Kidney epithelial cell (primary cell): ENCODE measurements at regions not wholly inside any gene's neighbourhood (a gene's known extent, or its start where the extent isn't known, plus 50 kb on each side); places are given as distances from the start of the nearest gene placed in this dataset.

Experiments used
- DNase-seq: peaks from one replicate; pipeline ENCODE4 v3.0.0-alpha.2; 2010; ENCODE audit warnings: low read depth
- H3K27me3 ChIP-seq: 2 replicates; pipeline ENCODE4 v1.6.0; 2011; ENCODE audit warnings: low read length; ENCODE audit not compliant: control insufficient read depth, insufficient read depth
- H3K36me3 ChIP-seq: 2 replicates; pipeline ENCODE4 v1.5.1; 2011; ENCODE audit warnings: low read length; ENCODE audit not compliant: control insufficient read depth, insufficient read depth
- H3K4me3 ChIP-seq: 2 replicates; pipeline ENCODE4 v1.5.1; 2011; ENCODE audit warnings: low read depth, mild to moderate bottlenecking, control low read depth, low read length
- TF ChIP-seq, protein P1 (sequence below): IDR thresholded peaks from 2 replicates; pipeline ENCODE4 v1.5.1; 2011; ENCODE audit warnings: mild to moderate bottlenecking, moderate library complexity, low read length, control low read depth, inconsistent platforms; ENCODE audit not compliant: insufficient read depth, poor library complexity, severe bottlenecking

DNA sequence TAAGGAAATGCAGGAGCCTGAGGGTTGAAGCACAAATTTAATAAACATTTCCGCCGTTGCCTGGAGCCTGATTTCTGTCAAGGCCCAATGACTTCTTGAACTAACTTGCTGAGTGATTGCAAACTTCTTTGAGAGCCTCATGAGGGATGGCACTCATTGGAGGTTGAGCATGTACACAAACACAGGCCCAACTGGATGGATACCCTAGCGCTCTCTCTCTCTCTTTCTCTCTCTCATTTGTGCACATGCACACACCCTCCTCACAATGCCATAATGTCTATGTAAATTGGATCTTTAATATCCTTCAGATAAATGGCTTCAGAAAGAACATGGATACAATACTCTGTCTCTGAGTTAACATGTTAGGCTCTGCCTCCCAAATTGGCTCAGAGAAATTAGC is 597.7 kb upstream of the CADM1 start:
- TF ChIP-seq, protein P1, sequence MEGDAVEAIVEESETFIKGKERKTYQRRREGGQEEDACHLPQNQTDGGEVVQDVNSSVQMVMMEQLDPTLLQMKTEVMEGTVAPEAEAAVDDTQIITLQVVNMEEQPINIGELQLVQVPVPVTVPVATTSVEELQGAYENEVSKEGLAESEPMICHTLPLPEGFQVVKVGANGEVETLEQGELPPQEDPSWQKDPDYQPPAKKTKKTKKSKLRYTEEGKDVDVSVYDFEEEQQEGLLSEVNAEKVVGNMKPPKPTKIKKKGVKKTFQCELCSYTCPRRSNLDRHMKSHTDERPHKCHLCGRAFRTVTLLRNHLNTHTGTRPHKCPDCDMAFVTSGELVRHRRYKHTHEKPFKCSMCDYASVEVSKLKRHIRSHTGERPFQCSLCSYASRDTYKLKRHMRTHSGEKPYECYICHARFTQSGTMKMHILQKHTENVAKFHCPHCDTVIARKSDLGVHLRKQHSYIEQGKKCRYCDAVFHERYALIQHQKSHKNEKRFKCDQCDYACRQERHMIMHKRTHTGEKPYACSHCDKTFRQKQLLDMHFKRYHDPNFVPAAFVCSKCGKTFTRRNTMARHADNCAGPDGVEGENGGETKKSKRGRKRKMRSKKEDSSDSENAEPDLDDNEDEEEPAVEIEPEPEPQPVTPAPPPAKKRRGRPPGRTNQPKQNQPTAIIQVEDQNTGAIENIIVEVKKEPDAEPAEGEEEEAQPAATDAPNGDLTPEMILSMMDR, result no peak
- DNase-seq, result no peak
- Histone ChIP-seq H3K36me3 (no peaks in the 10 kb centered on the region), H3K4me3 (no peak overlapping the region), H3K27me3 (peaks cover 3% of the 10 kb centered on the region)

DNA sequence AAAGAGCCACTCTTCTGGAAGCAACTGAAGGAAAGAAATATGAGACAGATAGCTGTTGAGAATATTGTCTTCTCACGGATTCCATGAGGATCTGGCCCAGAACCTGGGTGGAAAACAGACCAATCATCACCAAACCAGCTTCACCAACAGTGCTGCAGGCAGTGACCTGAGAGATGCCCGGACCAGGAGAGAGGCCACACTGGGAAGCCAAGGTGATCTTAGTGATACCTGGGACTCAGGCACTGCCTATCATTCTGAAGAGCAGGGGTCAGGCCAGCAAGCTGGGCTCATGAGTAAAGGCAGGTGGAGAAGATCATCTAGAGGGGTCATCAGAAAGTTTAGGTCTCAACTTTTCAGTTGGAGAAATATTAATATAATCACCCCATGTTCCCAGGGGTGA is 595.8 kb upstream of the CADM1 start:
- Histone ChIP-seq H3K27me3 (peaks cover 9% of the 10 kb centered on the region), H3K4me3 (no peak overlapping the region), H3K36me3 (no peaks in the 10 kb centered on the region)
- TF ChIP-seq, protein P1, result no peak
- no peak for DNase-seq

DNA sequence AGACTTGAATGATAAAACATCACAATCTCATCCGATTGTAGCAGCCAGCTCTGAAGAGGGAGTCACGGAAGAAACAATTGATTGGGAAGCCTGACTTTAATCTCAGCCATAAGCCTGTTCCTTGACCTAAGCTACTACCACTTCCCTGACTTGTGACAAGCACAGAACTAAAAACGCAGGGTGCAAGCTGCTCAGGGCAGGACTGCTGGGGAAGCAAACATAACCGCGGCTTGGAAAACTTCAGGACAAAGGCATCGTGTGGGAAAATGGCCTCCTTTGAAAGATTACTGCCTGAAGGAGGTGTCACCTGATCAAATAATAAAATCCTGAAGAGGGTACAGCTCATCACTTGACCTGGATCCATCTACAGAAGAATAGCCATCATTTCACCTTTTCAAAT is 595.3 kb upstream of the CADM1 start:
- TF ChIP-seq, protein P1, result no peak
- Histone ChIP-seq H3K36me3 (no peaks in the 10 kb centered on the region), H3K27me3 (peaks cover 9% of the 10 kb centered on the region), H3K4me3 (no peak overlapping the region)
- no peak for DNase-seq

DNA sequence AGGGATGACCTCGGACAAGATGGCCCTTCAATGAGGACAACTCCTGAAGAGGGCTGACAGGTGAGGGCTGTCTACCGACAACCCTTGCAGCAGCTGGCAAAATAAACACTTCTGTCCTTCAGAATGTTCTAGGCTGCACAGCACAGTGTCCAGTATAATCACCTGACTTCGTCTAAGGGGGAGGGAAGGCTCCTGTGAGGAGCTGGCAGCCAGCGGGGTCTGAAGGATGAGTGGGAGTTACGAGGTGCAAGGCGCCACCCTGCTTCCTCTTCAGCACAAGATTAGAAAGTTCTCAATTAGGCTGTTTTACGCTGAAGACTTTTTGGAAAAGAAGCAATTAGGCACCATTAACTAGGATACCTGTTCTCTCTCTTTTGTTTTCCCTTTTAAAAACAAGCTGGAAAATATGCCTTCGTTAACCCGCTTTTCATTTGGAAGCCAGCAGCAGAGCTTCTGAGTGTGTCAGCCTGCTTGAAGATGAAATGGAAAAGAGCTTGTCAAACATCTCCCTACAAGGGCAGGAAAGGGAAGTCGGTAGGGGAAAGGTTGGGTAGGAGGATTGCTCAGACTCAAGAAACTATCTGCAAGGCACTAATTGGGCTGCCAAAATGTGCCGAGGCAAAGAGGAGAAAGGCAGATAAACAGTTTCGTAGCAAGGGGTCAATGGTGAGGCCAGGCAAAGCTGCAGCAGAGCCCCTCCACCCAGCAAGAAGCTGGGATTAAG is 592.2 kb upstream of the CADM1 start:
- H3K36me3 ChIP-seq, result no peaks in the 10 kb centered on the region
- no peak for DNase-seq
- no peak overlapping the region for H3K4me3 ChIP-seq
- TF ChIP-seq, protein P1, result no peak
- H3K27me3 ChIP-seq, result peaks cover 9% of the 10 kb centered on the region

DNA sequence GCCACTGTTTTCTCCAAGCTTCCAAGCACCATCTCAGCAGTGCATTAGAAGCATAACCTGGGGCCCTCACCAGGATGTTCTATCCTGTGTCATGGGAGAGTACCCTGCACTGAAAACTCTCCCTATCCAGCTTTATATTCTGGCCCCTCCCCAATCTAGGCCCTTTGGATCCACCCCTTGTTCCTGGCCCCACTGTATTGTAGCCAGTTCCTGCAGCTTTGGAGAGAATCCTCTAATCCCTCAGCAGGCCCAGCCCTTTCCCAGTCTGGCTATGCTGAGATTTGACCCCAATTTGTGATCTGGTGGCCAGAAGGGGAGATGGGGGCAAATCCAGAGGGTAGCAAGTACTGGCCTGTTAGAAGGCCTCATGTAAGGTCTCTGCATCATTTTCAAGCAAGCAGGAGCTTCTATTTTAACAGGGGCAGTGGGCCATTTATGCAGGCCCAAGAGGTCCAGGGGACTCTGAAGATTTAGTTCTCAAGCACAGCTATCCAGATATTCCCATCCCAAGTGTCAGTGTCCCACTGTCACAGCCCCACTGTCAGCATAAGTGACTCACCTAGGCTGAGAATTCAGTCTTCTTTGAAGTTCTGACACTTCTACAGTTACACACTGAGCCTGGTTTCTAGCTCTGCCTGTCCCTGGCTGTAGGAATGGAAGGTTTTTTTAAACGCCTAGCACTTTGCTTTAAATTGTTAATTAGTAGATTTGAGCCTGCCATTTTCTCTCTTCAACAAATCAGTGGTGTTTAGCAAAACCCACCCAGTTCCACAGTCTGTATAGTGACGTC is 589.5 kb upstream of the CADM1 start:
- TF ChIP-seq, protein P1, result no peak
- DNase-seq, result no peak
- no peaks in the 10 kb centered on the region for H3K36me3 ChIP-seq
- no peak overlapping the region for H3K4me3 ChIP-seq
- peaks cover 9% of the 10 kb centered on the region for H3K27me3 ChIP-seq

DNA sequence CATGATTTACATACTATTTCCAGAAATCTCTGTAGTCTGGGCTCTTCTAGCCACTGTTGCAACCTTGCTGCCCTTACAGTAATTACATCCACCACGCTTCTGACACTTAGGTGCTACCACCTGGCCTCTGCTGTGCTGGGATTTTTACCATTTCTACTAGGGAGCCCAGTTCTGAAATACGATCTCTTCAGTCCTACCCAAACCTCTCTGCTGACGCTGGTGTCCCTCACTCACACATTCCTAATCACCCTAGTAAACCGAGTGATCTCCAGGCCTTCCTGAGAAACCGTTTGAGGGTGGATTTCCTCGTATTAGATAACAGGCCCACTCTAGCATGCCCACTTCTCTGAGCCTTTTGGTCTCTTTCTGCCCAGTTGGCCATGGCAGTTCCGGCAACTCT is 588.9 kb upstream of the CADM1 start:
- DNase-seq, result no peak
- Histone ChIP-seq H3K4me3 (no peak overlapping the region), H3K27me3 (peaks cover 9% of the 10 kb centered on the region), H3K36me3 (no peaks in the 10 kb centered on the region)
- TF ChIP-seq, protein P1, result no peak
